ENCODE measurements at regions not wholly inside any gene's neighbourhood (a gene's known extent, or its start where the extent isn't known, plus 50 kb on each side); places are given as distances from the start of the nearest gene placed in this dataset.

- no peak for DNase-seq (ENCODE audit: low read depth)
- H3K4me3 ChIP-seq (ENCODE audit: low read depth, low read length) = no peak overlapping the region
Measured at GRCh38 chr12:92010368-92010767, 135.3 kb downstream of the BTG1 start.

GRCh38 chr12:92008345-92008744 lies 137.3 kb downstream of the BTG1 start:
- no peak overlapping the region for H3K4me3 ChIP-seq (ENCODE audit: low read depth, low read length)
- no peak for DNase-seq (ENCODE audit: low read depth)

DNA sequence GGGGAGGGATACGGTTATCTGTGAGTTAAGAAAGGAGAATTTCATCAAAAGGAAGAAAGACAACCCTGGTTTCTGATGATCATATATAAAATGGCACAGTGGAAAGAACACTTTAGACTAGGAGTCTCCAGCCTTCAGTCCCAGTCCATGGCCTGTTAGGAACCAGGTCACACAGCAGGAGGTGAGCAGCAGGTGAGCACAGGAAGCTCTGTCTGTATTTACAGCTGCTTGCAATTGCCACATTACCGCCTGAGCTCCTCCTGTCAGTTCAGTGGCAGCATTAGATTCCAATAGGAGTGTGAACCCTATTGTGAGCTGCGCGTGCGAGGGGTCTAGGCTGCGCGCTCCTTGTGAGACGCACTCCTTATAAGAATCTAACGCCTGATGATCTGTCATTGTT lies 137.9 kb downstream of the BTG1 start:
- H3K4me3 ChIP-seq (ENCODE audit: low read depth, low read length) = no peak overlapping the region
- DNase-seq (ENCODE audit: low read depth) = no peak

DNA sequence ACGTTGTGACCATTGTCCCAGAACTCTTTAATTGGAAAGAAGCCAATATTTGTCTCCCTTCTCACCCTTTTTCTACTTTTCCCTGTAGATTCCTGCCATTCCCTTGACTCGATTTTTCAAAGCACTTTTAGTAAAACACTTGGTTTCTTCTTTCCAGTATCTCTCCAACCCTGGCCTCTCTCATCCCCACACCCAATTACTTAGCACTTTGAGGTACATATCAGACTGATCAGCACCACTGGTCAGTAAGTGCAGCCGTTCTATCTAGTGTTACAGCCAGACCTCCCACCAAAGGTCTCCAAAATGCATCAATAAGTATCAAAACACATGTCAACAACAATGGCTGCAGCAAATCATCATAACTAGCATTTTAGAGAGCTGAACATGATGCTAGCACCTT lies 141.9 kb downstream of the BTG1 start:
- no peak for DNase-seq (ENCODE audit: low read depth)

DNA sequence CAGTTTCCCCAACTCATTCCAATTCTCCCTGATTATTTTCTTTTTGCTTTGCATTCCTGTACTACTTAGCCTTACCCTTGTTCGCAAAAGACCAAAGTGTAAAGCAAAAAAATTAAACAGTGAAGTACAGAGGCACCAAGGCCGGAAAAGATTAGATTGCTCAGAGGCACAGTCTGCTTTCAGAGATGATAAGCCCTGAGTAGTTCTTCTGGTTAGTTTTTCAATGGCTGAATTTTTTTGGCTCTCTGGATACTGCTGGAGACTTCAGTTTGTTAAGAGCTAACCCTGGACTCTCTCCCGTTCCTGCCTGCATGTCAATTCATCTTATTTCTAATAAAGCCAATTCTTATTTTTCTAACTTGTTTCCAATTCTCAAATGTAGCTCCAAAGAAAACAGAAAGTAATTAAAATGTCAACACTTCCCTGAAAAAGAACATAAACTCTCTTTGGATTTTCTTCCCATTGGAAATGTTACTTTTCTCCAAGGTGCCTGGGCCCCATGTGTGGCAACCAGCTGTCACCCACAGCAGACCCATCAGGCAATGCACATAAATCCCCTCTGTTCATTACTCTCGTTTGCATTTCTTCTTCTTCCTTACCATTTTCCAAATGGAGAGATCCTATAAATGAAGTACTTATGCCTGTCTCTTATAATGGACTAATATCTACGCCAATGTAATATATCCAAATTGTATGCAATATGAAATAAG lies 142.8 kb downstream of the BTG1 start:
- H3K4me3 ChIP-seq (ENCODE audit: low read depth, low read length) = no peak overlapping the region
- DNase-seq (ENCODE audit: low read depth) = no peak

More for the DNA sequence above, 141.9 kb downstream of the BTG1 start:
- no peak overlapping the region for H3K4me3 ChIP-seq (ENCODE audit: low read depth, low read length)

DNA sequence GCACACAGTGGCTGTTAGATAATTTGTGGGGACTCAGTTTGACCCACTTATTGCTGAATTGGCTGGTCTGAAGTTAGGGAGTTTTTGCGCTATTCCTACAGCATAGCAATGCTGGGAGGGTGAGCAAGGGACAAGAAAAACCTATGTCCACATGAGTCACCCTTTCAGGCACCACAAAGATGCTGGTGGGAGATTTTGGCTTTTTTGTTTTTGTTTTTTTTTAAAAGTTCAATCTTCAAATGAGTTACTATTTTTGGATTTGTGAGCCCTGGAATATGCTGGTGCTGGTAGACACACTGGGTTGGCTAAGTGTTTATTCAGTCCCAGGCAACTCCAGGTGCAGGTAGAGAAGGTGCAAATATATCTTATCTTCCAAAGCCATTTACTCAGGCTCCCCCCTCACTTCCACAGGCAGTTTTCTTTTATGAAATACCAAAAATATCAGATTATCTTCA lies 143.4 kb downstream of the BTG1 start:
- no peak for DNase-seq (ENCODE audit: low read depth)
- no peak overlapping the region for H3K4me3 ChIP-seq (ENCODE audit: low read depth, low read length)

DNA sequence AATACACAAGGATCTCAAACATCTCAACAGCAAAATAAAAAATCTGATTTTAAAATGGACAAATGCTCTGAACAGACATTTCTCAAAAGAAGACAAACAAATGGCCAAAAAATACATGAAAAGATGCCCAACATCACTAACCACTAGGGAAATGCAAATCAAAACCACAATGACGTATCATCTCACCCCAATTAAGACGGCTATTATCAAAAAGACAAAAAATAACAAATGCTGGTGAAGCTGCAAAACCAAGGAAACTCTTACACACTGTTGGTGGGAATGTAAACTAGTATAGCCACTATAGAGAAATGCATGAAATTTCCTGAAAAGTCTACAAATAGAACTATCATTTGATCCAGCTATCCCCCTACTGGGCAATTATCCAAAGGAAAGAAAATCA lies 145.0 kb downstream of the BTG1 start:
- DNase-seq (ENCODE audit: low read depth) = no peak
- no peak overlapping the region for H3K4me3 ChIP-seq (ENCODE audit: low read depth, low read length)

DNA sequence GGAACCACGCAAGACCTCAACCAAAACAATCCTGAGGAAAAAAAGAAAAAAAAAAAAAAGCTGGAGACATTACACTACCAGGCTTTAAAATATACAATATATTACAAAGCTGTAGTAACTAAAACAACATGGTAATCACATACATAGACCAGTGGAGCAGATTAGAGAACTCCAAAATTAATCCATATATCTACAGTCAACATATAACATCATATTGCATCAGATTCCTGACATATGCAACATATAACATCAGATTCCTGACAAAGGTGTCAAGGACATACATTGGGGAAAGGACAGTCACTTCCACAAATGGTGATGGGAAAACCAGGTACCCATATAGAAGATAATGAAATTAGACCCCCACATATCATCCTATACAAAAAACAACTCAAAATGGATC lies 145.8 kb downstream of the BTG1 start:
- DNase-seq (ENCODE audit: low read depth) = no peak
- no peak overlapping the region for H3K4me3 ChIP-seq (ENCODE audit: low read depth, low read length)

- H3K4me3 ChIP-seq (ENCODE audit: low read depth, low read length) = no peak overlapping the region
- no peak for DNase-seq (ENCODE audit: low read depth)
Measured at GRCh38 chr12:91998316-91998715, 147.3 kb downstream of the BTG1 start.

- no peak for DNase-seq (ENCODE audit: low read depth)
- H3K4me3 ChIP-seq (ENCODE audit: low read depth, low read length) = no peak overlapping the region
Measured at GRCh38 chr12:91994208-91994797, 151.3 kb downstream of the BTG1 start.

GRCh38 chr12:91993287-91994017 lies 152.2 kb downstream of the BTG1 start:
- H3K4me3 ChIP-seq (ENCODE audit: low read depth, low read length) = no peak overlapping the region
- DNase-seq (ENCODE audit: low read depth) = no peak

DNA sequence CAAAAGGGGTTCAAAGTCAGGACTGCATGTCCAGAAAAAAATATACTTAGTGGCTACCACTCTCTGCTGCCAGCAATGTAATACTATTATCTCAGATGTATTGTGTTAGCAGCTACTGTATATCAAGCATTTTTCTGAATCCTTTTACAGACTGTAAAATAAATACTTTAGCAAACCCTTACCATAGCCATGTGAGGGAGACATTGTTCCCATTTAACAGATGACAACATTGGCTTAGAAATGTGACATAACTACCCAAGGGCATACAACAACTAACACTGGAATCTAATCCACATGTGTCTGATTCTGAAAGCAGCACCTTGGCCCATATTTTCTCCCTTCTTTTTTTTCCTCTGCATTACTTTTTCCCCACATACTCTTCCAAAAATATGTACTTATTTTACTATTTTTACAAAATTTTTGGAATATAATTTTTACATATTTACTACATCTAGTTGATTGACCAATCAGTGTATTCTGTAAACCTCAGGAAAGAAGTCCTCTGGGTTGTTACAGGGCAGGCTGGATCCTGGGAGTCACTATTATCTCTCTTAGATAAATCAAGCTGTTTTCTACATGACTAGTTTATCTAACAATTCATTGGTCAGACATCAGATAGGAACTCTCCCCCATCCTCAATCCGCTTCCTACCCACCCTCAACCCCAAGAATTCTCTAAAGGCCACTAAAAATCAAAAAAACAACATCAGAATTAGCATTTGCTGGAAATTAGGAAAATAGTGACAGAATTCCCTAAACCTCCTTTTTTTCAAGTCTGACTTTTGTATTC lies 154.1 kb downstream of the BTG1 start:
- H3K4me3 ChIP-seq (ENCODE audit: low read depth, low read length) = no peak overlapping the region
- no peak for DNase-seq (ENCODE audit: low read depth)

GRCh38 chr12:91990525-91990924 lies 155.1 kb downstream of the BTG1 start:
- no peak for DNase-seq (ENCODE audit: low read depth)
- no peak overlapping the region for H3K4me3 ChIP-seq (ENCODE audit: low read depth, low read length)

DNA sequence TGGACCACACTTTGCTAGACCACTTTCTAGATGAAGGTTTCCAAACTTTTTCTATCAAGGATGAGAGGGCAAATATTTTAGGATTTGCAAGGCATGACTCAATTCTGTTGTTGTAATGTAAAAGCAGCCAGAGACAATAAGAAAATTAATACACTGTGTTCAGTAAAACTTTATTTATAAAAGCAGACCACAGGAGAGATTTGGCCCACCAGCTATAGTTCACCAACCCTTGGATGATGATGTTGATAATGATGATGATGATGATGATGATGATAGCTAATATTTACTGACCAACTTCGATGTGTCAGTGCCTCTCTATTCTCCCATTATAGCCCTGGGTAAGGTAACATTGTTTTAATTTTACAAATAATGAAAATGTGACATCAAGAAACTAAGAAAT lies 156.5 kb downstream of the BTG1 start:
- no peak for DNase-seq (ENCODE audit: low read depth)
- H3K4me3 ChIP-seq (ENCODE audit: low read depth, low read length) = no peak overlapping the region

- DNase-seq (ENCODE audit: low read depth) = no peak
- no peak overlapping the region for H3K4me3 ChIP-seq (ENCODE audit: low read depth, low read length)
Measured at GRCh38 chr12:91988086-91988923, 157.3 kb downstream of the BTG1 start.

DNA sequence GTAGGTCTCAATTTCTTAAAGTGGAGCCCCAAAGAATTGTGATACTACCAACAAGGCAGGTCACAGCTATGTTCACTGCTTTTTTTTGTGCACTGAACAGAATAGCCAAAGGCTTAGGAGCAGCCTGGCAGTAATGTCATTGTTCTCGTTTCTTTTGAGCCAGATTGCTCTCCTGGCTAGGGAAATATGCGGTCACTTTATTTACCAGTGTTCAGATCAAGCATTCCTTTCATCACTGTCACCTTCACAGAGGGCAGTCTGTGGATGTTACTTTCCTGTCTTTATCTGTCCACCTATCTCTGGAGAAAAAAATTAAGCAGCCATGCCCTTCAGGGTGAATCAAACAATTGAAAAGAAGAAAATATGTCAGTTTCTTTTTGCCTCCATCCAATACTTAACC lies 159.6 kb downstream of the BTG1 start:
- DNase-seq (ENCODE audit: low read depth) = no peak
- no peak overlapping the region for H3K4me3 ChIP-seq (ENCODE audit: low read depth, low read length)

- no peak for DNase-seq (ENCODE audit: low read depth)
- no peak overlapping the region for H3K4me3 ChIP-seq (ENCODE audit: low read depth, low read length)
Measured at GRCh38 chr12:91985002-91985787, 160.5 kb downstream of the BTG1 start.

- no peak overlapping the region for H3K4me3 ChIP-seq (ENCODE audit: low read depth, low read length)
- DNase-seq (ENCODE audit: low read depth) = peak; percentile 58
Measured at GRCh38 chr12:91984556-91984955, 161.1 kb downstream of the BTG1 start.
